SK-N-SH treated with all-trans-retinoic acid at 6 μM for 48 hours (cell line): ENCODE measurements at regions not wholly inside any gene's neighbourhood (a gene's known extent, or its start where the extent isn't known, plus 50 kb on each side); places are given as distances from the start of the nearest gene placed in this dataset.
"Not testable (repeated sequence)": the region's sequence is repeated elsewhere in the genome, so short reads cannot be mapped to it uniquely, and the experiment has no call there.

Experiments
- ATAC-seq: fragments of 200-7000 bp; cut with Tn5 transposase; 3 replicates; pipeline ENCODE4 v1.9.1; 2020; ENCODE audit warnings: mild to moderate bottlenecking, moderate library complexity
- ARNTL ChIP-seq: fragments of 450-650 bp; formaldehyde crosslinking; IDR thresholded peaks from 2 replicates; pipeline ENCODE4 v1.5.0; 2020; ENCODE audit warnings: low read depth, mild to moderate bottlenecking, moderate library complexity, borderline replicate concordance
- BACH2 ChIP-seq: fragments of 250-450 bp; sonication (Bioruptor Pico); IDR thresholded peaks from 2 replicates; pipeline ENCODE4 v1.9.0; 2021; ENCODE audit warnings: mild to moderate bottlenecking, borderline replicate concordance
- CREB5 ChIP-seq: fragments of 250-450 bp; sonication (Bioruptor Pico); IDR thresholded peaks from 2 replicates; pipeline ENCODE4 v1.5.1; 2020; ENCODE audit warnings: low read depth, mild to moderate bottlenecking, moderate library complexity
- CSDC2 ChIP-seq: fragments of 250-450 bp; sonication (Bioruptor Pico); IDR thresholded peaks from 2 replicates; pipeline ENCODE4 v1.5.0; 2020; ENCODE audit warnings: mild to moderate bottlenecking, moderate library complexity
- CSRNP3 ChIP-seq: fragments of 250-450 bp; sonication (Bioruptor Pico); IDR thresholded peaks from 2 replicates; pipeline ENCODE4 v1.5.1; 2021; ENCODE audit warnings: mild to moderate bottlenecking, moderate library complexity
- ESRRG ChIP-seq: fragments of 250-450 bp; sonication (Bioruptor Pico); IDR thresholded peaks from 2 replicates; pipeline ENCODE4 v1.6.1; 2021; ENCODE audit warnings: mild to moderate bottlenecking
- GLIS3 ChIP-seq: fragments of 250-450 bp; sonication (Bioruptor Pico); IDR thresholded peaks from 2 replicates; pipeline ENCODE4 v1.5.0; 2020; ENCODE audit warnings: mild to moderate bottlenecking, moderate library complexity
- ISL1 ChIP-seq: fragments of 250-450 bp; sonication (Bioruptor Pico); IDR thresholded peaks from 2 replicates; pipeline ENCODE4 v2.1.2; 2022; ENCODE audit warnings: mild to moderate bottlenecking, moderate library complexity
- OSR1 ChIP-seq: fragments of 250-450 bp; sonication (Bioruptor Pico); IDR thresholded peaks from 2 replicates; pipeline ENCODE4 v1.8.0; 2022; ENCODE audit warnings: moderate library complexity, mild to moderate bottlenecking, inconsistent platforms
- PATZ1 ChIP-seq: fragments of 250-450 bp; sonication (Bioruptor Pico); IDR thresholded peaks from 2 replicates; pipeline ENCODE4 v1.8.0; 2020; ENCODE audit warnings: mild to moderate bottlenecking, moderate library complexity, borderline replicate concordance
- POU6F1 ChIP-seq: fragments of 250-450 bp; sonication (Bioruptor Pico); IDR thresholded peaks from 2 replicates; pipeline ENCODE4 v1.8.0; 2021; ENCODE audit warnings: low read depth, mild to moderate bottlenecking, moderate library complexity, borderline replicate concordance
- PPARA ChIP-seq: fragments of 250-450 bp; sonication (Bioruptor Pico); IDR thresholded peaks from 2 replicates; pipeline ENCODE4 v1.5.0; 2020; ENCODE audit warnings: mild to moderate bottlenecking, borderline replicate concordance
- RARB ChIP-seq: fragments of 250-450 bp; sonication (Bioruptor Pico); IDR thresholded peaks from 2 replicates; pipeline ENCODE4 v1.8.0; 2021; ENCODE audit warnings: mild to moderate bottlenecking, moderate library complexity
- SNAI2 ChIP-seq: fragments of 250-450 bp; sonication (Bioruptor Pico); IDR thresholded peaks from 2 replicates; pipeline ENCODE4 v1.5.0; 2020; ENCODE audit warnings: mild to moderate bottlenecking, moderate library complexity
- TCF4 ChIP-seq: fragments of 250-450 bp; sonication (Bioruptor Pico); IDR thresholded peaks from 2 replicates; pipeline ENCODE4 v1.8.0; 2021; ENCODE audit warnings: mild to moderate bottlenecking, moderate library complexity, borderline replicate concordance
- TOX ChIP-seq: fragments of 250-450 bp; sonication (Bioruptor Pico); IDR thresholded peaks from 2 replicates; pipeline ENCODE4 v1.8.0; 2021; ENCODE audit warnings: mild to moderate bottlenecking, moderate library complexity, borderline replicate concordance
- TSHZ2 ChIP-seq: fragments of 250-450 bp; sonication (Bioruptor Pico); IDR thresholded peaks from 2 replicates; pipeline ENCODE4 v1.5.0; 2020; ENCODE audit warnings: mild to moderate bottlenecking, moderate library complexity
- ZC3H10 ChIP-seq: fragments of 250-450 bp; sonication (Bioruptor Pico); IDR thresholded peaks from 2 replicates; pipeline ENCODE4 v1.5.1; 2021; ENCODE audit warnings: mild to moderate bottlenecking, moderate library complexity
- ZFP3 ChIP-seq: fragments of 250-450 bp; sonication (Bioruptor Pico); IDR thresholded peaks from 2 replicates; pipeline ENCODE4 v1.5.0; 2020; ENCODE audit warnings: mild to moderate bottlenecking, moderate library complexity
- ZFP30 ChIP-seq: fragments of 450-650 bp; formaldehyde crosslinking; IDR thresholded peaks from 2 replicates; pipeline ENCODE4 v1.5.0; 2022; ENCODE audit warnings: mild to moderate bottlenecking, moderate library complexity
- ZNF565 ChIP-seq: fragments of 450-650 bp; formaldehyde crosslinking; conservative IDR thresholded peaks from 2 replicates; pipeline ENCODE4 v1.5.0; 2020; ENCODE audit warnings: low read depth, mild to moderate bottlenecking, moderate library complexity
- ZNF70 ChIP-seq: fragments of 450-650 bp; formaldehyde crosslinking; IDR thresholded peaks from 2 replicates; pipeline ENCODE4 v1.5.0; 2020; ENCODE audit warnings: mild to moderate bottlenecking, moderate library complexity
- ZNF8 ChIP-seq: fragments of 450-650 bp; formaldehyde crosslinking; IDR thresholded peaks from 2 replicates; pipeline ENCODE4 v1.5.0; 2020; ENCODE audit warnings: mild to moderate bottlenecking, moderate library complexity

GRCh38 chr1:174080819-174081218 is 58.7 kb upstream of the RC3H1 start:
- no peak for ATAC-seq
- TF ChIP-seq SNAI2 (CRISPR knock-in tag) (no peak), GLIS3 (CRISPR knock-in tag) (no peak), ZNF8 (no peak)

- ATAC-seq = no peak
Measured at GRCh38 chr1:174079796-174080195, 57.6 kb upstream of the RC3H1 start.

GRCh38 chr1:174078916-174079315 is 56.8 kb upstream of the RC3H1 start:
- ATAC-seq = not testable (repeated sequence)

More at GRCh38 chr1:174079796-174080195, 57.6 kb upstream of the RC3H1 start:
- TF ChIP-seq ISL1 (CRISPR knock-in tag) (no peak), TOX (no peak), PPARA (CRISPR knock-in tag) (no peak), PATZ1 (CRISPR knock-in tag) (no peak), ARNTL (CRISPR knock-in tag) (no peak), ZFP3 (CRISPR knock-in tag) (no peak), GLIS3 (CRISPR knock-in tag) (no peak), ZC3H10 (CRISPR knock-in tag) (no peak)
- TF ChIP-seq, all 23 proteins: peak for 0

GRCh38 chr1:174077749-174078490 is 55.8 kb upstream of the RC3H1 start:
- ATAC-seq = no peak

More at GRCh38 chr1:174077749-174078490, 55.8 kb upstream of the RC3H1 start:
- TF ChIP-seq ZNF70 (CRISPR knock-in tag) = no peak
- no peak for TF ChIP-seq RARB
- TF ChIP-seq TSHZ2 (CRISPR knock-in tag) = no peak
- no peak for TF ChIP-seq SNAI2 (CRISPR knock-in tag)
- TF ChIP-seq ESRRG (CRISPR knock-in tag) = no peak
- no peak for TF ChIP-seq CREB5
- TF ChIP-seq CSDC2 (CRISPR knock-in tag) = no peak
- TF ChIP-seq GLIS3 (CRISPR knock-in tag) = no peak
- TF ChIP-seq PPARA (CRISPR knock-in tag) = no peak
- TF ChIP-seq TCF4 (CRISPR knock-in tag) = no peak
- no peak for TF ChIP-seq PATZ1 (CRISPR knock-in tag)
- TF ChIP-seq CSRNP3 (CRISPR knock-in tag) = no peak
- TF ChIP-seq BACH2 (CRISPR knock-in tag) = no peak
- no peak for TF ChIP-seq ZFP30 (CRISPR knock-in tag)
- no peak for TF ChIP-seq ZFP3 (CRISPR knock-in tag)
- TF ChIP-seq ZNF565 (CRISPR knock-in tag) = no peak
- TF ChIP-seq OSR1 (CRISPR knock-in tag) = no peak
- TF ChIP-seq ZNF8 = no peak
- TF ChIP-seq TOX = no peak
- TF ChIP-seq POU6F1 = no peak
